Astrocyte (in vitro differentiated cells and primary cell): ENCODE measurements at regions not wholly inside any gene's neighbourhood (a gene's known extent, or its start where the extent isn't known, plus 50 kb on each side); places are given as distances from the start of the nearest gene placed in this dataset.
"Not testable (repeated sequence)": the region's sequence is repeated elsewhere in the genome, so short reads cannot be mapped to it uniquely, and the experiment has no call there.

Source experiments
- DNase-seq: peaks from one replicate; pipeline ENCODE4 v3.0.0-alpha.2; 2010; ENCODE audit warnings: low read depth
- FAIRE-seq: peaks from 2 replicates; lab custom pipeline; 2011; peaks lifted over from hg19 to GRCh38; lab: Jason Lieb, UNC
- H2AFZ ChIP-seq: 2 replicates; pipeline ENCODE4 v1.6.0; 2012; ENCODE audit warnings: low read depth, low read length, inconsistent platforms
- H3K27ac ChIP-seq: 2 replicates; pipeline ENCODE4 v1.5.1; 2011; ENCODE audit warnings: low read depth, low read length, inconsistent platforms
- H3K27me3 ChIP-seq: 2 replicates; pipeline ENCODE4 v1.6.0; 2011; ENCODE audit warnings: low read length, inconsistent platforms; ENCODE audit not compliant: insufficient read depth
- H3K36me3 ChIP-seq: 2 replicates; pipeline ENCODE4 v1.5.1; 2011; ENCODE audit warnings: low read length, inconsistent platforms; ENCODE audit not compliant: insufficient read depth
- H3K4me1 ChIP-seq: 2 replicates; pipeline ENCODE4 v1.5.1; 2011; ENCODE audit warnings: low read length, inconsistent platforms; ENCODE audit not compliant: insufficient read depth
- H3K4me2 ChIP-seq: 2 replicates; pipeline ENCODE4 v1.6.0; 2012; ENCODE audit warnings: low read length, inconsistent platforms
- H3K4me3 ChIP-seq: 2 replicates; pipeline ENCODE4 v1.5.1; 2011; ENCODE audit warnings: low read depth, mild to moderate bottlenecking, low read length, inconsistent platforms; ENCODE audit not compliant: insufficient read depth
- H3K79me2 ChIP-seq: 2 replicates; pipeline ENCODE4 v1.6.0; 2012; ENCODE audit warnings: mild to moderate bottlenecking, low read length, inconsistent platforms; ENCODE audit not compliant: insufficient read depth
- H3K9ac ChIP-seq: 2 replicates; pipeline ENCODE4 v1.6.0; 2012; ENCODE audit warnings: mild to moderate bottlenecking, low read length, inconsistent platforms
- H3K9me3 ChIP-seq: 2 replicates; pipeline ENCODE4 v1.5.1; 2012; ENCODE audit warnings: low read depth, mild to moderate bottlenecking, low read length, inconsistent platforms; ENCODE audit not compliant: insufficient read depth
- H4K20me1 ChIP-seq: 2 replicates; pipeline ENCODE4 v1.6.0; 2012; ENCODE audit warnings: low read length, inconsistent platforms; ENCODE audit not compliant: insufficient read depth
- H3K27ac Mint-ChIP-seq: one replicate; pipeline ENCODE4 v1.8.0; 2021; ENCODE audit warnings: mild to moderate bottlenecking, mixed read lengths; ENCODE audit not compliant: unreplicated experiment
- H3K27me3 Mint-ChIP-seq: one replicate; pipeline ENCODE4 v1.8.0; 2021; ENCODE audit warnings: low read depth, mixed read lengths; ENCODE audit not compliant: unreplicated experiment
- H3K36me3 Mint-ChIP-seq: one replicate; pipeline ENCODE4 v1.8.0; 2021; ENCODE audit warnings: low read depth, mixed read lengths; ENCODE audit not compliant: unreplicated experiment
- H3K4me1 Mint-ChIP-seq: one replicate; pipeline ENCODE4 v1.8.0; 2021; ENCODE audit warnings: low read depth, mixed read lengths; ENCODE audit not compliant: unreplicated experiment
- H3K4me3 Mint-ChIP-seq: one replicate; pipeline ENCODE4 v1.8.0; 2021; ENCODE audit warnings: mild to moderate bottlenecking, moderate library complexity, mixed read lengths; ENCODE audit not compliant: unreplicated experiment
- H3K9me3 Mint-ChIP-seq: one replicate; pipeline ENCODE4 v1.8.0; 2021; ENCODE audit warnings: mild to moderate bottlenecking, mixed read lengths; ENCODE audit not compliant: unreplicated experiment
- CTCF ChIP-seq: IDR thresholded peaks from 2 replicates; pipeline ENCODE4 v1.5.1; 2011; ENCODE audit warnings: low read depth, mild to moderate bottlenecking, inconsistent platforms, low read length, moderate library complexity; ENCODE audit not compliant: insufficient read depth
- EZH2 ChIP-seq: IDR thresholded peaks from 2 replicates; pipeline ENCODE4 v1.6.1; 2012; ENCODE audit warnings: mild to moderate bottlenecking, low read length, inconsistent platforms; ENCODE audit not compliant: insufficient read depth

- Mint-ChIP-seq H3K36me3 (no peaks in the 10 kb centered on the region), H3K27ac (peak overlapping the region; percentile 47), H3K27me3 (peaks cover 10% of the 10 kb centered on the region), H3K9me3 (peaks cover 2% of the 10 kb centered on the region), H3K4me3 (no peak overlapping the region), H3K4me1 (peaks cover 7% of the 10 kb centered on the region)
- Histone ChIP-seq H3K4me2 (peak overlapping the region; percentile 68), H3K9ac (no peak overlapping the region), H3K36me3 (no peaks in the 10 kb centered on the region), H3K9me3 (no peaks in the 10 kb centered on the region), H4K20me1 (no peaks in the 10 kb centered on the region), H3K4me3 (no peak overlapping the region), H3K4me1 (peaks cover 6% of the 10 kb centered on the region), H3K27ac (no peak overlapping the region), H2AFZ (peak overlapping the region; percentile 66), H3K27me3 (no peaks in the 10 kb centered on the region), H3K79me2 (no peaks in the 10 kb centered on the region)
- TF ChIP-seq CTCF (no peak), EZH2 (no peak)
- FAIRE-seq (no peak), DNase-seq (peak; percentile 59)
Measured at GRCh38 chr16:5916711-5917191, 819.2 kb upstream of the EEF2KMT start.

GRCh38 chr16:5911241-5911640, 813.6 kb upstream of the EEF2KMT start:
- Histone ChIP-seq H3K27ac (no peak overlapping the region), H3K4me3 (no peak overlapping the region), H3K79me2 (no peaks in the 10 kb centered on the region), H3K4me1 (peaks cover 4% of the 10 kb centered on the region), H3K36me3 (no peaks in the 10 kb centered on the region), H3K9ac (no peak overlapping the region), H4K20me1 (no peaks in the 10 kb centered on the region), H3K9me3 (no peaks in the 10 kb centered on the region), H2AFZ (no peak overlapping the region), H3K4me2 (no peak overlapping the region), H3K27me3 (no peaks in the 10 kb centered on the region)
- no peak for FAIRE-seq
- Mint-ChIP-seq H3K27me3 (peaks cover 25% of the 10 kb centered on the region), H3K4me3 (no peak overlapping the region), H3K4me1 (peaks cover 4% of the 10 kb centered on the region), H3K27ac (no peak overlapping the region), H3K9me3 (peaks cover 2% of the 10 kb centered on the region), H3K36me3 (no peaks in the 10 kb centered on the region)
- DNase-seq, result no peak
- TF ChIP-seq EZH2 (no peak), CTCF (no peak)

GRCh38 chr16:5909556-5909955, 812.0 kb upstream of the EEF2KMT start:
- not testable (repeated sequence) for H3K9me3 Mint-ChIP-seq, H3K27ac Mint-ChIP-seq, H3K36me3 Mint-ChIP-seq

More at GRCh38 chr16:5909556-5909955, 812.0 kb upstream of the EEF2KMT start:
- peaks cover 11% of the 10 kb centered on the region for H3K4me1 Mint-ChIP-seq
- not testable (repeated sequence) for H3K4me3 ChIP-seq, H4K20me1 ChIP-seq, H3K9ac ChIP-seq, H3K27ac ChIP-seq, H2AFZ ChIP-seq, H3K36me3 ChIP-seq, DNase-seq, H3K4me2 ChIP-seq, H3K4me3 Mint-ChIP-seq, FAIRE-seq, H3K27me3 ChIP-seq, H3K9me3 ChIP-seq, H3K79me2 ChIP-seq
- peaks cover 12% of the 10 kb centered on the region for H3K4me1 ChIP-seq
- H3K27me3 Mint-ChIP-seq, result peaks cover 20% of the 10 kb centered on the region
